ENCODE measurements at regions not wholly inside any gene's neighbourhood (a gene's known extent, or its start where the extent isn't known, plus 50 kb on each side); places are given as distances from the start of the nearest gene placed in this dataset.
A peak's percentile ranks its signal among the peaks of the same experiment; 100 is the strongest.

DNA sequence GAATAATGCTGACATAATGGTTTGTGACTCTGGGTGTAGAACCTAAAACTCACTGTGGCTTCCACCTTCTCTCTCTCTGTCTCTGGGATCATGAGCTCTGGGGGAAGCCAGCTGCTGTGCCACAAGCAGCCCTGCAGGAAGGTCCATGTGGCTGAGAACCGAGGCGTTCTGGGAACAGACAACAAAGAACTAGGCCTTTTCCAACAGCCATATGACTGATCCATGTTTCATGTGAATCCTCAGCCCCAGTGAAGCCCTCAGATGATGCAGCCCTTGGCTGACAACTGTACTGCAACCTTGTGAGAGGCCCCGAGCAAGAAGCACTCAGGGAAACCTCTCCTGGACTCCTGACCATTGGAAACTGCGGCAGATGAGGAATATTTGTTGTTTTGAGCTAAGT is 56.6 kb downstream of the HLA-G start:
- Histone ChIP-seq H3K4me3 (no peak overlapping the region), H3K27ac (no peak overlapping the region), H3K36me3 (no peaks in the 10 kb centered on the region), H3K9me3 (no peaks in the 10 kb centered on the region), H3K4me1 (no peaks in the 10 kb centered on the region), H3K27me3 (no peaks in the 10 kb centered on the region)
- TF ChIP-seq, protein P1, sequence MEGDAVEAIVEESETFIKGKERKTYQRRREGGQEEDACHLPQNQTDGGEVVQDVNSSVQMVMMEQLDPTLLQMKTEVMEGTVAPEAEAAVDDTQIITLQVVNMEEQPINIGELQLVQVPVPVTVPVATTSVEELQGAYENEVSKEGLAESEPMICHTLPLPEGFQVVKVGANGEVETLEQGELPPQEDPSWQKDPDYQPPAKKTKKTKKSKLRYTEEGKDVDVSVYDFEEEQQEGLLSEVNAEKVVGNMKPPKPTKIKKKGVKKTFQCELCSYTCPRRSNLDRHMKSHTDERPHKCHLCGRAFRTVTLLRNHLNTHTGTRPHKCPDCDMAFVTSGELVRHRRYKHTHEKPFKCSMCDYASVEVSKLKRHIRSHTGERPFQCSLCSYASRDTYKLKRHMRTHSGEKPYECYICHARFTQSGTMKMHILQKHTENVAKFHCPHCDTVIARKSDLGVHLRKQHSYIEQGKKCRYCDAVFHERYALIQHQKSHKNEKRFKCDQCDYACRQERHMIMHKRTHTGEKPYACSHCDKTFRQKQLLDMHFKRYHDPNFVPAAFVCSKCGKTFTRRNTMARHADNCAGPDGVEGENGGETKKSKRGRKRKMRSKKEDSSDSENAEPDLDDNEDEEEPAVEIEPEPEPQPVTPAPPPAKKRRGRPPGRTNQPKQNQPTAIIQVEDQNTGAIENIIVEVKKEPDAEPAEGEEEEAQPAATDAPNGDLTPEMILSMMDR (IDR thresholded peaks at IDR 0.05) = no peak
- no peak for TF ChIP-seq POLR2A (IDR thresholded peaks at IDR 0.05)
- no peak for TF ChIP-seq POLR2AphosphoS5 (IDR thresholded peaks at IDR 0.05; ENCODE audit: insufficient read depth in 1 of 2, low read depth in 1 of 2)
- no peak for DNase-seq (ENCODE audit: extremely low spot score in 2 of 2)
- intact Hi-C loops (cut with DNase I) = no loop called here

DNA sequence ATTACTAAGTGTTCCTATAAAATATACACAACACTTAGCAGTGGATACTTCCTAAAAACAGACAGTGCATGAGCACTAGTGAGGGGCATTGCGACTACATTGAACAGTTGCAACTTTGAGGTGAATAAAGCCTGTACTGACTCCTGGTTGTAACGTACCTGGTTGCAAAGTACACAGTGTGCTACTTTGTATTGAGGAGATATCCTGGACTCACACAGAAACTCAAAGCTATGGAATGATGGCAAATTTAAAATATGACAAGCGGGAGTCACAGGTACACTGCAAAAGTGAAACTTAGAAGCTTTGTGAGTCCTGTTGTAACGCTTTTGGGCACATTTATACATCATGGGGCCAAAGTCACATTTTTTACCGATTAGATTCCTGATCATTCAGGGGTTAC is 55.6 kb upstream of the HLA-A start:
- Histone ChIP-seq H3K4me3 (peak overlapping the region in 1 of 2 donors; percentile 80), H3K27ac (no peak overlapping the region), H3K36me3 (no peaks in the 10 kb centered on the region), H3K4me1 (no peaks in the 10 kb centered on the region), H3K9me3 (no peaks in the 10 kb centered on the region), H3K27me3 (no peaks in the 10 kb centered on the region)
- TF ChIP-seq, protein P1 (IDR thresholded peaks at IDR 0.05) = no peak
- TF ChIP-seq POLR2AphosphoS5 (IDR thresholded peaks at IDR 0.05; ENCODE audit: insufficient read depth in 1 of 2, low read depth in 1 of 2) (no peak), POLR2A (IDR thresholded peaks at IDR 0.05) (no peak)
- no peak for DNase-seq (ENCODE audit: extremely low spot score in 2 of 2)
- intact Hi-C loops (cut with DNase I) = no loop called here

DNA sequence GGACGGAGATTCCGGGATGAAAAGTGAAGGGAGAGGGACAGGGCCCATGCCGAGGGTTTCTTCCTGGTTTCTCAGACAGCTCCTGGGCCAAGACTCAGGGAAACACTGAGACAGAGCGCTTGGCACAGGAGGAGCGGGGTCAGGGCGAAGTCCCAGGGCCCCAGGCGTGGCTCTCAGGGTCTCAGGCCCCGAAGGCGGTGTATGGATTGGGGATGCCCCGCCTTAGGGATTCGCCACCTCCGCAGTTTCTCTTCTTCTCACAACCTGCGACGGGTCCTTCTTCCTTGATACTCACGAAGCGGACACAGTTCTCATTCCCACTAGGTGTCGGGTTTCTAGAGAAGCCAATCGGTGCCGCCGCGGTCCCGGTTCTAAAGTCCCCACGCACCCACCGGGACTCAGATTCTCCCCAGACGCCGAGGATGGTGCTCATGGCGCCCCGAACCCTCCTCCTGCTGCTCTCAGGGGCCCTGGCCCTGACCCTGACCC is 55.0 kb upstream of the HLA-A start:
- no peak overlapping the region for H3K27ac ChIP-seq
- TF ChIP-seq POLR2A (IDR thresholded peaks at IDR 0.05) = no peak
- TF ChIP-seq, protein P1 (IDR thresholded peaks at IDR 0.05) = no peak
- no peak for TF ChIP-seq POLR2AphosphoS5 (IDR thresholded peaks at IDR 0.05; ENCODE audit: insufficient read depth in 1 of 2, low read depth in 1 of 2)
- peak overlapping the region in 1 of 2 donors; percentile 80 for H3K4me3 ChIP-seq
- no peaks in the 10 kb centered on the region for H3K9me3 ChIP-seq
- no peaks in the 10 kb centered on the region for H3K4me1 ChIP-seq
- H3K36me3 ChIP-seq = no peaks in the 10 kb centered on the region
- peak in 1 of 2 donors; percentile 92 for DNase-seq (ENCODE audit: extremely low spot score in 2 of 2)
- intact Hi-C loops (cut with DNase I) = no loop called here
- no peaks in the 10 kb centered on the region for H3K27me3 ChIP-seq

- no peaks in the 10 kb centered on the region for H3K4me1 ChIP-seq
- TF ChIP-seq POLR2AphosphoS5 (IDR thresholded peaks at IDR 0.05; ENCODE audit: insufficient read depth in 1 of 2, low read depth in 1 of 2) (peak in 1 of 2 donors; percentile 75), POLR2A (IDR thresholded peaks at IDR 0.05) (peak in 1 of 2 donors; percentile 9)
- TF ChIP-seq, protein P1 (IDR thresholded peaks at IDR 0.05) = no peak
- peak overlapping the region in 1 of 2 donors; percentile 80 for H3K4me3 ChIP-seq
- H3K9me3 ChIP-seq = no peaks in the 10 kb centered on the region
- DNase-seq (ENCODE audit: extremely low spot score in 2 of 2) = no peak
- no peaks in the 10 kb centered on the region for H3K36me3 ChIP-seq
- H3K27me3 ChIP-seq = no peaks in the 10 kb centered on the region
- intact Hi-C loops (cut with DNase I) = no loop called here
- H3K27ac ChIP-seq = no peak overlapping the region
Observed at GRCh38 chr6:29887819-29888776, 54.2 kb upstream of the HLA-A start.
